Gastrocnemius medialis (tissue), 4 donors: ENCODE measurements at regions not wholly inside any gene's neighbourhood (a gene's known extent, or its start where the extent isn't known, plus 50 kb on each side); places are given as distances from the start of the nearest gene placed in this dataset.

ENCODE experiments used
- ATAC-seq, 2 donors: fragments of 150-250 bp; one replicate each; pipeline ENCODE4 v1.9.1; 2016
- DNase-seq, 2 donors: peaks; one replicate each; pipeline ENCODE4 v3.0.0-alpha.2; 2019
- H3K27ac ChIP-seq, 4 donors: fragments of 200-600 bp; sonication (generic); 1 replicate in 1 of 4; 2 replicates in 3 of 4; pipeline ENCODE4 v1.5.1; 2016 to 2018; ENCODE audit warnings: mild to moderate bottlenecking in 2 of 4, moderate library complexity in 1 of 4
- H3K27me3 ChIP-seq, 3 donors: fragments of 200-600 bp; sonication (generic) in 2 of 3; 1 replicate in 1 of 3; 2 replicates in 2 of 3; pipeline versions ENCODE4 v1.5.1 to v1.6.0; 2016 to 2019; ENCODE audit warnings: mild to moderate bottlenecking in 1 of 3, moderate library complexity in 1 of 3
- H3K36me3 ChIP-seq, 2 donors: fragments of 200-600 bp; sonication (generic) in 1 of 2; one replicate each; pipeline ENCODE4 v1.5.1; 2017 to 2018
- H3K4me1 ChIP-seq, 2 donors: fragments of 200-600 bp; sonication (generic) in 1 of 2; one replicate each; pipeline ENCODE4 v1.5.1; 2016 to 2017; ENCODE audit warnings: mild to moderate bottlenecking in 2 of 2
- H3K4me3 ChIP-seq, 4 donors: fragments of 200-600 bp; sonication (generic) in 3 of 4; 1 replicate in 1 of 4; 2 replicates in 3 of 4; pipeline ENCODE4 v1.5.1; 2016 to 2019; ENCODE audit warnings: mild to moderate bottlenecking in 2 of 4
- H3K9me3 ChIP-seq, 3 donors: fragments of 200-600 bp; sonication (generic) in 2 of 3; 1 replicate in 1 of 3; 2 replicates in 2 of 3; pipeline ENCODE4 v1.5.1; 2016 to 2019
- CTCF ChIP-seq, 5 experiments: fragments of 450-650 bp in 3 of 5; fragments of 200-600 bp in 2 of 5; sonication (generic) in 2 of 5; IDR thresholded peaks in 4 of 5; conservative IDR thresholded peaks in 1 of 5; 1 replicate in 4 of 5; 2 replicates in 1 of 5; pipeline ENCODE4 v1.5.1; 2016 to 2019; ENCODE audit warnings: antibody characterized with exemption in 5 of 5, mild to moderate bottlenecking in 3 of 5, moderate library complexity in 3 of 5
- POLR2A ChIP-seq, 2 donors: fragments of 450-650 bp; IDR thresholded peaks; one replicate each; pipeline ENCODE4 v1.6.1; 2017; ENCODE audit warnings: antibody characterized with exemption in 2 of 2, mild to moderate bottlenecking in 2 of 2, moderate library complexity in 2 of 2
- in situ Hi-C, 4 donors: fragments of 200-750 bp; cut with MboI; loops; one replicate each; pipeline versions ENCODE4 v1.15.0 to v1.8.0; 2017; ENCODE audit warnings: low sequenced_read_pairs in 4 of 4
- intact Hi-C: fragments of 100-400 bp; cut with DNase I; formaldehyde crosslinking; loops from one replicate; pipeline ENCODE4 v1.15.1; 2023; ENCODE audit warnings: low total_unique reads

GRCh38 chr13:90564566-90564965 is 782.9 kb upstream of the MIR17HG start:
- in situ Hi-C loops (no loop called here), intact Hi-C loops (no loop called here)
- TF ChIP-seq POLR2A (IDR thresholded peaks at IDR 0.05) (no peak), CTCF (IDR thresholded peaks at IDR 0.05 in 4 of 5, conservative IDR thresholded peaks at IDR 0.05 in 1 of 5) (no peak)
- H3K36me3 ChIP-seq: no peaks in the 10 kb centered on the region
- H3K27ac ChIP-seq: no peak overlapping the region
- DNase-seq (no peak), ATAC-seq (no peak)
- no peaks in the 10 kb centered on the region for H3K4me1 ChIP-seq
- no peak overlapping the region for H3K4me3 ChIP-seq
- H3K27me3 ChIP-seq: no peaks in the 10 kb centered on the region
- H3K9me3 ChIP-seq: no peaks in the 10 kb centered on the region

GRCh38 chr13:90565985-90566713 is 781.3 kb upstream of the MIR17HG start:
- intact Hi-C loops (no loop called here), in situ Hi-C loops (no loop called here)
- no peaks in the 10 kb centered on the region for H3K36me3 ChIP-seq
- no peaks in the 10 kb centered on the region for H3K9me3 ChIP-seq
- H3K4me1 ChIP-seq: no peaks in the 10 kb centered on the region
- H3K27me3 ChIP-seq: no peaks in the 10 kb centered on the region
- no peak overlapping the region for H3K27ac ChIP-seq
- TF ChIP-seq POLR2A (IDR thresholded peaks at IDR 0.05) (no peak), CTCF (IDR thresholded peaks at IDR 0.05 in 4 of 5, conservative IDR thresholded peaks at IDR 0.05 in 1 of 5) (no peak)
- H3K4me3 ChIP-seq: no peak overlapping the region
- ATAC-seq (no peak), DNase-seq (no peak)

- no peak for TF ChIP-seq CTCF (IDR thresholded peaks at IDR 0.05 in 4 of 5, conservative IDR thresholded peaks at IDR 0.05 in 1 of 5)
- TF ChIP-seq POLR2A (IDR thresholded peaks at IDR 0.05): no peak
- no peak overlapping the region for H3K27ac ChIP-seq
- H3K36me3 ChIP-seq: no peaks in the 10 kb centered on the region
- no peak overlapping the region for H3K4me3 ChIP-seq
- DNase-seq (no peak), ATAC-seq (no peak)
- no peaks in the 10 kb centered on the region for H3K4me1 ChIP-seq
- H3K27me3 ChIP-seq: no peaks in the 10 kb centered on the region
- in situ Hi-C loops (no loop called here), intact Hi-C loops (no loop called here)
- H3K9me3 ChIP-seq: no peaks in the 10 kb centered on the region
Observed at GRCh38 chr13:90568165-90568564, 779.3 kb upstream of the MIR17HG start.

- in situ Hi-C loops: no loop called here
Observed at GRCh38 chr13:90576067-90576466, 771.4 kb upstream of the MIR17HG start.

More at GRCh38 chr13:90576067-90576466, 771.4 kb upstream of the MIR17HG start:
- intact Hi-C loops: no loop called here
- no peak for DNase-seq
- no peak for ATAC-seq
- no peak for TF ChIP-seq POLR2A (IDR thresholded peaks at IDR 0.05)
- no peak for TF ChIP-seq CTCF (IDR thresholded peaks at IDR 0.05 in 4 of 5, conservative IDR thresholded peaks at IDR 0.05 in 1 of 5)
- H3K4me1 ChIP-seq: no peaks in the 10 kb centered on the region
- no peaks in the 10 kb centered on the region for H3K27me3 ChIP-seq
- no peaks in the 10 kb centered on the region for H3K36me3 ChIP-seq
- no peaks in the 10 kb centered on the region for H3K9me3 ChIP-seq
- no peak overlapping the region for H3K27ac ChIP-seq
- no peak overlapping the region for H3K4me3 ChIP-seq
